IMR-90 (cell line): ENCODE measurements at regions not wholly inside any gene's neighbourhood (a gene's known extent, or its start where the extent isn't known, plus 50 kb on each side); places are given as distances from the start of the nearest gene placed in this dataset.

Experiments used
- ATAC-seq: fragments of 200-7000 bp; cut with Tn5 transposase; 2 replicates; pipeline ENCODE4 v1.9.1; 2020; ENCODE audit warnings: low read depth, mild to moderate bottlenecking, moderate library complexity
- BruUV-seq: library from RNA; stranded (reverse); fragments of 400-500 nt; replicated peaks from 2 replicates; lab custom pipeline; 2021; lab: Mats Ljungman, UMichigan
- CTCF ChIA-PET: fragments of 300-600 bp; formaldehyde crosslinking; extraction: SDS; loops from one replicate; lab custom pipeline; 2021; ENCODE audit warnings: antibody characterized with exemption; lab: Yijun Ruan, JAX
- POLR2A ChIA-PET: fragments of 300-600 bp; sonication (Branson Sonifier 250); formaldehyde crosslinking; loops from one replicate; lab custom pipeline; 2022; ENCODE audit warnings: antibody characterized with exemption; ENCODE audit not compliant: unreplicated experiment; lab: Charles Lee
- DNase-seq: peaks from one replicate; pipeline ENCODE4 v3.0.0; 2013
- H2AFZ ChIP-seq: replicated peaks from 2 replicates; pipeline ENCODE3; 2013; ENCODE audit warnings: low read length, mild to moderate bottlenecking; ENCODE audit not compliant: poor library complexity
- H2AK5ac ChIP-seq: 2 replicates; pipeline ENCODE4 v1.6.1; 2013; ENCODE audit warnings: low read depth, low read length, inconsistent platforms
- H2AK9ac ChIP-seq: replicated peaks from 2 replicates; pipeline ENCODE3; 2013; ENCODE audit warnings: mild to moderate bottlenecking, low read depth, low read length, moderate library complexity; ENCODE audit not compliant: poor library complexity
- H2BK120ac ChIP-seq: 2 replicates; pipeline ENCODE4 v1.6.1; 2013; ENCODE audit warnings: low read depth, low read length, inconsistent platforms
- H2BK15ac ChIP-seq: 3 replicates; pipeline ENCODE4 v1.6.1; 2013; ENCODE audit warnings: low read depth, low read length, inconsistent platforms
- H2BK20ac ChIP-seq: 2 replicates; pipeline ENCODE4 v1.6.1; 2013; ENCODE audit warnings: low read depth, mild to moderate bottlenecking, inconsistent platforms, low read length, moderate library complexity
- H2BK5ac ChIP-seq: 2 replicates; pipeline ENCODE4 v1.6.1; 2013; ENCODE audit warnings: mild to moderate bottlenecking, low read depth, low read length, inconsistent platforms; ENCODE audit not compliant: poor library complexity, severe bottlenecking
- H3K14ac ChIP-seq: replicated peaks from 2 replicates; pipeline ENCODE4 v1.6.1; 2013; ENCODE audit warnings: low read depth, low read length, inconsistent platforms
- H3K18ac ChIP-seq: 2 replicates; pipeline ENCODE4 v1.6.1; 2013; ENCODE audit warnings: low read depth, low read length, control low read depth
- H3K23ac ChIP-seq: 2 replicates; pipeline ENCODE4 v1.6.1; 2013; ENCODE audit warnings: low read depth, low read length, inconsistent platforms
- H3K27ac ChIP-seq: 2 replicates; pipeline ENCODE4 v1.5.1; 2013; ENCODE audit warnings: mild to moderate bottlenecking, control low read depth, low read length; ENCODE audit not compliant: insufficient read depth
- H3K27me3 ChIP-seq: 2 replicates; pipeline ENCODE4 v1.6.1; 2013; ENCODE audit warnings: low read length; ENCODE audit not compliant: control insufficient read depth, insufficient read depth
- H3K36me3 ChIP-seq: 2 replicates; pipeline ENCODE4 v1.6.1; 2013; ENCODE audit warnings: low read length, mixed read lengths; ENCODE audit not compliant: control insufficient read depth, insufficient read depth
- H3K4ac ChIP-seq: 2 replicates; pipeline ENCODE4 v1.6.1; 2013; ENCODE audit warnings: low read depth, low read length, inconsistent platforms
- H3K4me1 ChIP-seq: 2 replicates; pipeline ENCODE4 v1.6.1; 2013; ENCODE audit warnings: low read length, mixed read lengths; ENCODE audit not compliant: control insufficient read depth, insufficient read depth
- H3K4me2 ChIP-seq: 2 replicates; pipeline ENCODE4 v1.6.1; 2013; ENCODE audit warnings: low read depth, mild to moderate bottlenecking, control low read depth, low read length, moderate library complexity
- H3K4me3 ChIP-seq: 2 replicates; pipeline ENCODE4 v1.5.1; 2013; ENCODE audit warnings: low read depth, mild to moderate bottlenecking, control low read depth, low read length, moderate library complexity; ENCODE audit not compliant: insufficient read depth
- H3K56ac ChIP-seq: 2 replicates; pipeline ENCODE4 v1.6.1; 2013; ENCODE audit warnings: low read length, inconsistent platforms; ENCODE audit not compliant: insufficient read depth; ENCODE audit errors: extremely low read depth
- H3K79me1 ChIP-seq, 2 experiments: 2 replicates each; pipeline ENCODE4 v1.6.1; 2013; ENCODE audit warnings: low read length in 2 of 2, inconsistent platforms in 1 of 2, low read depth in 1 of 2
- H3K9ac ChIP-seq: 2 replicates; pipeline ENCODE4 v1.6.1; 2013; ENCODE audit warnings: low read depth, low read length, control low read depth
- H3K9me1 ChIP-seq: 2 replicates; pipeline ENCODE4 v1.6.1; 2013; ENCODE audit warnings: low read length, inconsistent platforms; ENCODE audit not compliant: insufficient read depth
- H3K9me3 ChIP-seq: 2 replicates; pipeline ENCODE4 v1.6.1; 2013; ENCODE audit warnings: low read length; ENCODE audit not compliant: control insufficient read depth, insufficient read depth
- H4K20me1 ChIP-seq: 2 replicates; pipeline ENCODE4 v1.6.1; 2013; ENCODE audit warnings: low read length, inconsistent platforms; ENCODE audit not compliant: insufficient read depth
- H4K5ac ChIP-seq: 2 replicates; pipeline ENCODE4 v1.6.1; 2013; ENCODE audit warnings: mild to moderate bottlenecking, low read depth, low read length, control low read depth
- H4K8ac ChIP-seq, 2 experiments: 2 replicates each; pipeline ENCODE4 v1.6.1; 2013; ENCODE audit warnings: low read depth in 2 of 2, low read length in 2 of 2, control low read depth in 1 of 2, inconsistent platforms in 1 of 2
- H4K91ac ChIP-seq: 2 replicates; pipeline ENCODE4 v1.6.1; 2013; ENCODE audit warnings: low read depth, low read length, inconsistent platforms; ENCODE audit not compliant: insufficient read depth
- BHLHE40 ChIP-seq: fragments of 150-350 bp; IDR thresholded peaks from 2 replicates; pipeline ENCODE4 v1.6.1; 2016; ENCODE audit warnings: mild to moderate bottlenecking, low read depth, low read length
- CEBPB ChIP-seq: IDR thresholded peaks from 2 replicates; pipeline ENCODE4 v1.6.1; 2012; ENCODE audit warnings: low read depth, low read length, improper control_type of control experiment
- CHD1 ChIP-seq: IDR thresholded peaks from 2 replicates; pipeline ENCODE4 v1.6.1; 2012; ENCODE audit warnings: low read depth, low read length, improper control_type of control experiment
- CTCF ChIP-seq: conservative IDR thresholded peaks from 2 replicates; pipeline ENCODE4 v1.5.1; 2012; ENCODE audit warnings: mild to moderate bottlenecking, low read depth, low read length, improper control_type of control experiment
- FOS ChIP-seq: fragments of 150-350 bp; IDR thresholded peaks from 2 replicates; pipeline ENCODE4 v1.6.1; 2016; ENCODE audit warnings: low read depth, low read length
- MAFK ChIP-seq: IDR thresholded peaks from 2 replicates; pipeline ENCODE4 v1.6.1; 2012; ENCODE audit warnings: low read depth, low read length, improper control_type of control experiment
- MAZ ChIP-seq: IDR thresholded peaks from 2 replicates; pipeline ENCODE4 v1.6.1; 2012; ENCODE audit warnings: low read depth, mild to moderate bottlenecking, low read length, improper control_type of control experiment, moderate library complexity, borderline replicate concordance
- MXI1 ChIP-seq: IDR thresholded peaks from 2 replicates; pipeline ENCODE4 v1.6.1; 2012; ENCODE audit warnings: low read depth, mild to moderate bottlenecking, low read length, moderate library complexity, borderline replicate concordance
- NFE2L2 ChIP-seq: fragments of 150-350 bp; IDR thresholded peaks from 2 replicates; pipeline ENCODE4 v1.6.1; 2016; ENCODE audit warnings: low read depth, mild to moderate bottlenecking, low read length
- POLR2A ChIP-seq: IDR thresholded peaks from 2 replicates; pipeline ENCODE4 v1.6.1; 2012; ENCODE audit warnings: mild to moderate bottlenecking, low read depth, low read length
- RAD21 ChIP-seq: IDR thresholded peaks from 2 replicates; pipeline ENCODE4 v1.6.1; 2012; ENCODE audit warnings: low read length, improper control_type of control experiment
- RCOR1 ChIP-seq: IDR thresholded peaks from 2 replicates; pipeline ENCODE4 v1.6.1; 2012; ENCODE audit warnings: mild to moderate bottlenecking, low read length, improper control_type of control experiment; ENCODE audit not compliant: insufficient replicate concordance
- RFX5 ChIP-seq: IDR thresholded peaks from 2 replicates; pipeline ENCODE4 v1.8.0; 2012; ENCODE audit warnings: low read depth, mild to moderate bottlenecking, low read length, moderate library complexity
- SMC3 ChIP-seq: fragments of 150-350 bp; IDR thresholded peaks from 2 replicates; pipeline ENCODE4 v1.6.1; 2016; ENCODE audit warnings: low read depth, mild to moderate bottlenecking, antibody characterized with exemption, low read length, moderate library complexity
- WGBS, 2 experiments: methylation state at CpG; one replicate each; pipeline versions ENCODE4 v1.1.5 to v1.1.7; 2013; ENCODE audit warnings: missing lambda C conversion rate in 2 of 2; ENCODE audit not compliant: insufficient read length in 1 of 2; ENCODE audit errors: extremely low coverage in 2 of 2; 5-methylcytosine and 5-hydroxymethylcytosine counted together
- dilution Hi-C: fragments of 300-500 bp; cut with HindIII; formaldehyde crosslinking; loops from one replicate; pipeline ENCODE4 v1.14.3; 2018; ENCODE audit warnings: low sequenced_read_pairs; ENCODE audit not compliant: unreplicated experiment
- in situ Hi-C: fragments of 300-500 bp; cut with MboI; formaldehyde crosslinking; loops from 3 replicates; pipeline ENCODE4 v1.14.3; 2019; ENCODE audit warnings: low sequenced_read_pairs, inconsistent platforms, mixed read lengths
- intact Hi-C: fragments of 100-400 bp; cut with micrococcal nuclease; formaldehyde crosslinking; loops from 2 replicates; pipeline ENCODE4 v1.10.0; 2022
- TF ChIP-seq, protein P1 (sequence below): fragments of 150-350 bp; IDR thresholded peaks from 2 replicates; pipeline ENCODE4 v1.6.1; 2016; ENCODE audit warnings: low read depth, mild to moderate bottlenecking, low read length, moderate library complexity, borderline replicate concordance
- TF ChIP-seq, protein P2 (sequence below): fragments of 150-350 bp; IDR thresholded peaks from 2 replicates; pipeline ENCODE4 v1.6.1; 2017; ENCODE audit warnings: mild to moderate bottlenecking, antibody characterized with exemption, low read length, low read depth

DNA sequence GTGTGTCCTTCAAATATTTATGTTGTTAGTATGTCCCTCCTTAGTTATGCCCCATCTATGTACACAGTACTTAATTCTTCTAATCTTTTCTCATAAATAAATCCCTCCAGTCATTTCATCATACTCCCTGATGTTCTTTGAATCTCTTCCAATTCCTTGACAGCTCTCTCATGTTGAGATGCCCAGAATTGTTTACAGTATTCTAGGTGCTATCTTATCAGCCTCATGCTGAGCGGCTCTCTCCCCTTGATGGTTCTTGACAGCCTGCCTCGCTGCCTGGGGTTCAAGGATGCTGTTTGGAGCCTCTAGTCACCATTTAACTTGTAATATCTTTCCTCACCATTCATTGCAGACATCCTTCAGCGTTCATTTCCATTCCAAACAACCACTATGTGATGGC is 799.2 kb downstream of the BRINP1 start:
- no peaks in the 10 kb centered on the region for H3K79me1 ChIP-seq
- ATAC-seq, result no peak
- H3K23ac ChIP-seq, result no peak overlapping the region
- in situ Hi-C loops (no loop called here), intact Hi-C loops (no loop called here), dilution Hi-C loops (no loop called here)
- no peak overlapping the region for H2AK5ac ChIP-seq
- TF ChIP-seq, protein P1, sequence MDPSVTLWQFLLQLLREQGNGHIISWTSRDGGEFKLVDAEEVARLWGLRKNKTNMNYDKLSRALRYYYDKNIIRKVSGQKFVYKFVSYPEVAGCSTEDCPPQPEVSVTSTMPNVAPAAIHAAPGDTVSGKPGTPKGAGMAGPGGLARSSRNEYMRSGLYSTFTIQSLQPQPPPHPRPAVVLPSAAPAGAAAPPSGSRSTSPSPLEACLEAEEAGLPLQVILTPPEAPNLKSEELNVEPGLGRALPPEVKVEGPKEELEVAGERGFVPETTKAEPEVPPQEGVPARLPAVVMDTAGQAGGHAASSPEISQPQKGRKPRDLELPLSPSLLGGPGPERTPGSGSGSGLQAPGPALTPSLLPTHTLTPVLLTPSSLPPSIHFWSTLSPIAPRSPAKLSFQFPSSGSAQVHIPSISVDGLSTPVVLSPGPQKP, result no peak
- TF ChIP-seq CHD1 (no peak), CEBPB (no peak), RAD21 (no peak), RCOR1 (no peak), MXI1 (no peak), SMC3 (no peak), MAFK (no peak), FOS (no peak), MAZ (no peak), POLR2A (no peak), CTCF (no peak), NFE2L2 (no peak), RFX5 (no peak), BHLHE40 (no peak)
- TF ChIP-seq, protein P2, sequence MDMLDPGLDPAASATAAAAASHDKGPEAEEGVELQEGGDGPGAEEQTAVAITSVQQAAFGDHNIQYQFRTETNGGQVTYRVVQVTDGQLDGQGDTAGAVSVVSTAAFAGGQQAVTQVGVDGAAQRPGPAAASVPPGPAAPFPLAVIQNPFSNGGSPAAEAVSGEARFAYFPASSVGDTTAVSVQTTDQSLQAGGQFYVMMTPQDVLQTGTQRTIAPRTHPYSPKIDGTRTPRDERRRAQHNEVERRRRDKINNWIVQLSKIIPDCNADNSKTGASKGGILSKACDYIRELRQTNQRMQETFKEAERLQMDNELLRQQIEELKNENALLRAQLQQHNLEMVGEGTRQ, result no peak
- no peak overlapping the region for H3K56ac ChIP-seq
- no peak overlapping the region for H3K4me3 ChIP-seq
- H4K8ac ChIP-seq, result no peak overlapping the region
- H4K20me1 ChIP-seq, result no peaks in the 10 kb centered on the region
- no peak overlapping the region for H3K4ac ChIP-seq
- no peak overlapping the region for H4K91ac ChIP-seq
- H3K14ac ChIP-seq, result no peak overlapping the region
- H3K9me1 ChIP-seq, result no peaks in the 10 kb centered on the region
- no peak overlapping the region for H3K18ac ChIP-seq
- 0 out of 2 replicates have a peak, but pooled peaks cover 5% of the 10 kb centered on the region for H3K9me3 ChIP-seq
- no peak overlapping the region for H2AFZ ChIP-seq
- H3K9ac ChIP-seq, result no peak overlapping the region
- H2BK20ac ChIP-seq, result no peak overlapping the region
- no CpG with 5 or more reads among the region's 3 CpGs for WGBS, 2 experiments
- H4K5ac ChIP-seq, result no peak overlapping the region
- no peaks in the 10 kb centered on the region for H3K27me3 ChIP-seq
- no peak overlapping the region for H2BK120ac ChIP-seq
- POLR2A ChIA-PET, result no interaction called here
- H2BK15ac ChIP-seq, result no peak overlapping the region
- H3K27ac ChIP-seq, result no peak overlapping the region
- no peak overlapping the region for H2BK5ac ChIP-seq
- H3K36me3 ChIP-seq, result no peaks in the 10 kb centered on the region
- DNase-seq, result no peak
- no TSS peak for BruUV-seq
- no peak overlapping the region for H2AK9ac ChIP-seq
- CTCF ChIA-PET, result no interaction called here
- H3K4me1 ChIP-seq, result no peaks in the 10 kb centered on the region
- no peak overlapping the region for H3K4me2 ChIP-seq
